Jurkat, Clone E6-1 (cell line): ENCODE measurements at regions not wholly inside any gene's neighbourhood (a gene's known extent, or its start where the extent isn't known, plus 50 kb on each side); places are given as distances from the start of the nearest gene placed in this dataset.

Experiments used
- DNase-seq: peaks from one replicate; pipeline ENCODE4 v3.0.0-alpha.2; 2011; ENCODE audit warnings: low read depth, low spot score
- H3K4me3 ChIP-seq: 2 replicates; pipeline ENCODE4 v1.5.1; 2011; ENCODE audit warnings: mild to moderate bottlenecking, low read length, control low read depth, moderate library complexity

- H3K4me3 ChIP-seq = no peak overlapping the region
Measured at GRCh38 chr11:95284057-95285052, 53.4 kb upstream of the SESN3 start.

DNA sequence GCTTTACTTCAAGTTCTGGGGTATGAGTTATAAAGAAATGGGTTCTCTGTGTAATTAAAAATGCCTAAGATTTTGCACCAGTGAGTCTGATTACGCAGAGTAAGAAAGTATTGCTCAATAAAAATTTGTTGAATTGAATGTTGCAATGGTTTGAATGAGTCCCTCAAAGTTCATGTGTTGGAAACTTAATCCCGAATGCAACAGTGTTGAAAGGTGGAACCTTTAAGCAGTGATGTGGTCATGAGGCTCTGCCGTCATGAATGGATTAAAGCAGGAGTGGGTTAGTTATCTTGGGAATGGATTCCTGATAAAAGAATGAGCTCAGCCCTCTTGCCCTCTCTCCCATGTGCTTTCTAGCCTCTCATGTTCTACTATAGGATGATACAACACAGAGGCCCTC is 52.6 kb upstream of the SESN3 start:
- no peak for DNase-seq
- H3K4me3 ChIP-seq = no peak overlapping the region

More at GRCh38 chr11:95284057-95285052, 53.4 kb upstream of the SESN3 start:
- no peak for DNase-seq

GRCh38 chr11:95283146-95283545 is 52.1 kb upstream of the SESN3 start:
- no peak for DNase-seq
- H3K4me3 ChIP-seq = no peak overlapping the region

- no peak for DNase-seq
- no peak overlapping the region for H3K4me3 ChIP-seq
Measured at GRCh38 chr11:95282291-95282751, 51.3 kb upstream of the SESN3 start.
